NB4 (cell line): ENCODE measurements at regions not wholly inside any gene's neighbourhood (a gene's known extent, or its start where the extent isn't known, plus 50 kb on each side); places are given as distances from the start of the nearest gene placed in this dataset.
"Not testable (repeated sequence)": the region's sequence is repeated elsewhere in the genome, so short reads cannot be mapped to it uniquely, and the experiment has no call there.

Source experiments
- DNase-seq: peaks from one replicate; pipeline ENCODE4 v3.0.0; 2010; ENCODE audit warnings: low read depth
- H3K4me3 ChIP-seq: one replicate; pipeline ENCODE4 v1.5.1; 2011; ENCODE audit warnings: mild to moderate bottlenecking, low read depth, low read length, moderate library complexity
- CTCF ChIP-seq: IDR thresholded peaks from one replicate; pipeline ENCODE4 v1.5.1; 2012; ENCODE audit warnings: low read depth, low read length
- MYC ChIP-seq: IDR thresholded peaks from 2 replicates; pipeline ENCODE4 v1.6.1; 2011; ENCODE audit warnings: low read depth, low read length
- POLR2A ChIP-seq: IDR thresholded peaks from 2 replicates; pipeline ENCODE4 v1.6.1; 2011; ENCODE audit warnings: mild to moderate bottlenecking; ENCODE audit not compliant: insufficient read length; ENCODE audit errors: extremely low read depth
- TF ChIP-seq, protein P1 (sequence below): IDR thresholded peaks from 2 replicates; pipeline ENCODE4 v1.6.1; 2011; ENCODE audit warnings: low read depth, low read length

GRCh38 chr10:100645613-100646392, 99.6 kb upstream of the PAX2 start:
- no peak for DNase-seq
- no peak for TF ChIP-seq CTCF
- TF ChIP-seq, protein P1, sequence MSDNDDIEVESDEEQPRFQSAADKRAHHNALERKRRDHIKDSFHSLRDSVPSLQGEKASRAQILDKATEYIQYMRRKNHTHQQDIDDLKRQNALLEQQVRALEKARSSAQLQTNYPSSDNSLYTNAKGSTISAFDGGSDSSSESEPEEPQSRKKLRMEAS: no peak
- no peak for TF ChIP-seq MYC
- no peak for TF ChIP-seq POLR2A

GRCh38 chr10:100647928-100648327, 97.5 kb upstream of the PAX2 start:
- no peak for DNase-seq
- no peak overlapping the region for H3K4me3 ChIP-seq
- TF ChIP-seq MYC: no peak

More at GRCh38 chr10:100645613-100646392, 99.6 kb upstream of the PAX2 start:
- no peak overlapping the region for H3K4me3 ChIP-seq

DNA sequence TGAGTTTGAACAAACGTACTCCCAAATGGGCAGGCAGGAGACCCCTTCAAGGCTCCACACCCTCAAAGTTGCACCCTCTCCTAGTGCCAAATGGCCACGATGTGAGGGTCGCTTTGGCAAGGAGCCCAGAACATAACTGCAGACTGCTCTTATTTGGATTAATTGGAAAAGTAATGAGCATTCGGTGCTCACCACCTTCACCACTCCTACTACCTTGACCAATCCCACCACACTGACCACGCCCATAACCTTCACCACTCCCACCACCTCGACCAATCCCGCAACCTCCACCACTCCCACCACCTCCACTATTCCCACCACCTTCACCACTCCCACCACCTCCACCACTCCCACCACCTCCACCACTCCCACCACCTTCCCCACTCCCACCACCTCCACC, 94.7 kb upstream of the PAX2 start:
- no peak overlapping the region for H3K4me3 ChIP-seq
- TF ChIP-seq CTCF: no peak
- TF ChIP-seq, protein P1: no peak
- TF ChIP-seq POLR2A: no peak
- TF ChIP-seq MYC: no peak
- DNase-seq: no peak

DNA sequence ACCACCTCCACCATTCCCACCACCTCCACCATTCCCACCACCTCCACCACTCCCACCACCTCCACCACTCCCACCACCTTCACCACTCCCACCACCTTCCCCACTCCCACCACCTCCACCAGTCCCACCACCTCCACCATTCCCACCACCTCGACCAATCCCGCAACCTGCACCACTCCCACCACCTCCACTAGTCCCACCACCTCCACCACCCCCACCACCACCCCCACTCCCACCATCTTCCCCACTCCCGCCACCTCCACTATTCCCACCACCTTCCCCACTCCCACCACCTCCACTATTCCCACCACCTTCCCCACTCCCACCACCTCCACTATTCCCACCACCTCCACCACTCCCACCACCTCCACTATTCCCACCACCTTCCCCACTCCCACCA, 94.3 kb upstream of the PAX2 start:
- DNase-seq, H3K4me3 ChIP-seq: not testable (repeated sequence)

DNA sequence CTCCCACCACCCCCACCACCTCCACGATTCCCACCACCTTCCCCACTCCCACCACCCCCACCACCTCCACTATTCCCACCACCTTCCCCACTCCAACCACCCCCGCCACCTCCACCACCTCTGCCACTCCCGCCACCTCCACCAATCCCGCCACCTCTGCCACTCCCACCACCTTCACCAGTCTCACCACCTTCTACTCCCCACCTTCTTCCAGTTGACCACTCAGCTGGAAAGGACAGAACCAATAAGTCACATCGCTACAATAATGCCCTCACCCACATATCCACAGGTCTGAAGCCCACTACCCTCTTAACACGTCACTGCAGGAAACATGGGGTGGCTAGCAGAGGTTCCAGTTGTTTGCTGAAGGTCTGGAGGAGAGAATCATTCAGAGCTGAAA, 93.5 kb upstream of the PAX2 start:
- TF ChIP-seq POLR2A (no peak), MYC (no peak)
- no peak for DNase-seq
- no peak overlapping the region for H3K4me3 ChIP-seq

GRCh38 chr10:100652406-100653135, 92.8 kb upstream of the PAX2 start:
- no peak for DNase-seq
- TF ChIP-seq, protein P1: no peak
- TF ChIP-seq POLR2A (no peak), CTCF (no peak), MYC (no peak)

GRCh38 chr10:100653238-100653956, 92.0 kb upstream of the PAX2 start:
- TF ChIP-seq, protein P1: no peak
- no peak for TF ChIP-seq MYC
- TF ChIP-seq POLR2A: no peak
- TF ChIP-seq CTCF: no peak
- H3K4me3 ChIP-seq: no peak overlapping the region
- DNase-seq: no peak

More at GRCh38 chr10:100652406-100653135, 92.8 kb upstream of the PAX2 start:
- H3K4me3 ChIP-seq: no peak overlapping the region
